ENCODE measurements at regions not wholly inside any gene's neighbourhood (a gene's known extent, or its start where the extent isn't known, plus 50 kb on each side); places are given as distances from the start of the nearest gene placed in this dataset.

DNA sequence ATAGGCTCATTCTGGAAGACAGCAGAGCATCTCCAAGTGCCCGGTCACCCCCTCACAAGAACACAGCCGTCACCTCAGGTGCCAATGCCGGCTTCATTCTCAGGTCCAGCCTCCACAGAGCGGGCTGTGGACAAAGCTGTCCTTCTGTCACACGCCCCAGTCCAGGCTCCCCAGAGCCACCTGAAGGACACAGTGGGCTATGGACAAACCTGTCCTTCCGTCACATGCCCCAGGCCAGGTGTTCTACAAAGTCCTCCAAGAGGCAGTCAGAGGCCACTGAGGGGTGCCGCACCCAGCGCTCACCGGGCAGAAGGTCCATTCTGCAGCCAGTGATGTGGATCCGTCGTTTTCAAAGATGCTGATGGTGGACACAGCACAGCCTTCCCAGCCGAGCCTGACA, 173.2 kb upstream of the PPP2R2D start:
- Mint-ChIP-seq H3K27ac (ENCODE audit: unreplicated experiment) (no peak overlapping the region), H3K36me3 (ENCODE audit: insufficient read depth, unreplicated experiment) (no peaks in the 10 kb centered on the region), H3K4me1 (ENCODE audit: low read depth, unreplicated experiment) (peaks cover 24% of the 10 kb centered on the region), H3K27me3 (ENCODE audit: unreplicated experiment) (no peaks in the 10 kb centered on the region), H3K4me3 (ENCODE audit: low read depth, unreplicated experiment) (no peak overlapping the region), H3K9me3 (ENCODE audit: low read depth, unreplicated experiment) (no peaks in the 10 kb centered on the region)
- TF ChIP-seq, protein P1, sequence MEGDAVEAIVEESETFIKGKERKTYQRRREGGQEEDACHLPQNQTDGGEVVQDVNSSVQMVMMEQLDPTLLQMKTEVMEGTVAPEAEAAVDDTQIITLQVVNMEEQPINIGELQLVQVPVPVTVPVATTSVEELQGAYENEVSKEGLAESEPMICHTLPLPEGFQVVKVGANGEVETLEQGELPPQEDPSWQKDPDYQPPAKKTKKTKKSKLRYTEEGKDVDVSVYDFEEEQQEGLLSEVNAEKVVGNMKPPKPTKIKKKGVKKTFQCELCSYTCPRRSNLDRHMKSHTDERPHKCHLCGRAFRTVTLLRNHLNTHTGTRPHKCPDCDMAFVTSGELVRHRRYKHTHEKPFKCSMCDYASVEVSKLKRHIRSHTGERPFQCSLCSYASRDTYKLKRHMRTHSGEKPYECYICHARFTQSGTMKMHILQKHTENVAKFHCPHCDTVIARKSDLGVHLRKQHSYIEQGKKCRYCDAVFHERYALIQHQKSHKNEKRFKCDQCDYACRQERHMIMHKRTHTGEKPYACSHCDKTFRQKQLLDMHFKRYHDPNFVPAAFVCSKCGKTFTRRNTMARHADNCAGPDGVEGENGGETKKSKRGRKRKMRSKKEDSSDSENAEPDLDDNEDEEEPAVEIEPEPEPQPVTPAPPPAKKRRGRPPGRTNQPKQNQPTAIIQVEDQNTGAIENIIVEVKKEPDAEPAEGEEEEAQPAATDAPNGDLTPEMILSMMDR (IDR thresholded peaks at IDR 0.05; ENCODE audit: unreplicated experiment): no peak
- BruUV-seq (replicated peaks): no TSS peak
- CTCF ChIA-PET: no interaction called here
- DNase-seq: no peak
- intact Hi-C loops (cut with micrococcal nuclease; ENCODE audit: unreplicated experiment): no loop called here

DNA sequence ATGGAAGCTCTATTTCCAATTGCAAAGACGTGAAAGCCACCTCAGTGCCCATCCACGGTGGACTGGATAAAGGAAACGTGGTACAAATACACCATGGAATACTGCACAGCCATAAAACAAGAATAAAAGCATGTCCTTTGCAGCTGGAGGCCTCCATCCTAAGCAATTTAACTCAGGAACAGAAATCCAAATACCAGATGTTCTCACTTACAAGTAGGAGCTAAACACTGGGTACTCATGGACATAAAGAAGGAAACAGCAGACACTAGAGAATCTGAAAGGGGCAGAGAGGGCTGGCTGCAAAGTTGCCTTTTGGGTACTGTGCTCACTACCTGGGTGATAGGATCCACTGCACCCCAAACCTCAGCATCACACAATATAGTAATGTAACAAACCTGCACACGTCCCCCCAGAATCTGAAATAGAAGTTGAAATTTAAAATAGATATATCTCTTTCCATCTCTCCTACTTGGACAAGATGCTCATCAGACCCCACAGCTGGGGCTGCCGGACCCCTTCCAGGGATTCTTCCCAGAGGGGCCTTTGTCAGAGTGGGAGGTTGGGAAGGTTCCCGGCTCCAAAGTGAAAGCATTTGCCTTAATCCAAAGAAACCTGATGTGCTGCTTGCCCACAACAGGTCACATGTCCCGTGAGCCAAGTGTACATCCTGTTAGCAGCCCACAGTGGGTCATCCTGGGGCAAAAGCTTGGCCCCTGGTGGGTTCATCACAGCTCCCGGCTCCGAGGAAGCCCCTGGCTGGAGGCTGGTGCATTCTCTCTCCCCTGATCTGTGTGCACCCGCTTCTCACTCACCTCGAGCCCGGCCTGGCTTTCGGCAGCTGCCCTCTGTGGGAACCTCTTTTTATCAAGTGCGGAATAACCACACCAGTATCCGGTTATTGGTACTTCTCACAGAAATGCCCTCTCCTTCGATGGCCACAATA, 172.3 kb upstream of the PPP2R2D start:
- CTCF ChIA-PET: no interaction called here
- H3K27me3 Mint-ChIP-seq (ENCODE audit: unreplicated experiment): no peaks in the 10 kb centered on the region
- no peaks in the 10 kb centered on the region for H3K36me3 Mint-ChIP-seq (ENCODE audit: insufficient read depth, unreplicated experiment)
- H3K4me1 Mint-ChIP-seq (ENCODE audit: low read depth, unreplicated experiment): peaks cover 30% of the 10 kb centered on the region
- no peak overlapping the region for H3K27ac Mint-ChIP-seq (ENCODE audit: unreplicated experiment)
- no peak for DNase-seq
- no peak overlapping the region for H3K4me3 Mint-ChIP-seq (ENCODE audit: low read depth, unreplicated experiment)
- no TSS peak for BruUV-seq (replicated peaks)
- TF ChIP-seq, protein P1 (IDR thresholded peaks at IDR 0.05; ENCODE audit: unreplicated experiment): no peak
- no peaks in the 10 kb centered on the region for H3K9me3 Mint-ChIP-seq (ENCODE audit: low read depth, unreplicated experiment)
- intact Hi-C loops (cut with micrococcal nuclease; ENCODE audit: unreplicated experiment): no loop called here

DNA sequence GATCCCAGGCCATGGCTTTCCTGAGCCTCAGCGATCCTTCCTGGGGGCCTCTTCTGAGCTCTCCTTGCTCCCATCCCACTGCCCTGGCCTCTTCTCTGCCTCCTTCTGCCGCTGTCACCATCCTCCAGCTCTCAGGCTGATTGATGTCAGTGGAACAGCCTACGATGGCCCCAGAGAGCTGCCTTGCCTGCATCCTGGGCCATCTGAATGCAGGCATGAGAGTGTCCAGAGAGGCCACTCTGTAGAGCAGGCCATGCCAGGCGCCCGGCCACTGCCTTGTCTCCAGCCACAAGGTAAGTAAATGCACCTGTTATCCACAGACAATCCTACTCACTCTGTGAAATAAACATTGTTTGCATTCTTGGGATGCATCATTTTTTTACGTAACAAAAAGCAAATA, 171.4 kb upstream of the PPP2R2D start:
- no peak overlapping the region for H3K27ac Mint-ChIP-seq (ENCODE audit: unreplicated experiment)

DNA sequence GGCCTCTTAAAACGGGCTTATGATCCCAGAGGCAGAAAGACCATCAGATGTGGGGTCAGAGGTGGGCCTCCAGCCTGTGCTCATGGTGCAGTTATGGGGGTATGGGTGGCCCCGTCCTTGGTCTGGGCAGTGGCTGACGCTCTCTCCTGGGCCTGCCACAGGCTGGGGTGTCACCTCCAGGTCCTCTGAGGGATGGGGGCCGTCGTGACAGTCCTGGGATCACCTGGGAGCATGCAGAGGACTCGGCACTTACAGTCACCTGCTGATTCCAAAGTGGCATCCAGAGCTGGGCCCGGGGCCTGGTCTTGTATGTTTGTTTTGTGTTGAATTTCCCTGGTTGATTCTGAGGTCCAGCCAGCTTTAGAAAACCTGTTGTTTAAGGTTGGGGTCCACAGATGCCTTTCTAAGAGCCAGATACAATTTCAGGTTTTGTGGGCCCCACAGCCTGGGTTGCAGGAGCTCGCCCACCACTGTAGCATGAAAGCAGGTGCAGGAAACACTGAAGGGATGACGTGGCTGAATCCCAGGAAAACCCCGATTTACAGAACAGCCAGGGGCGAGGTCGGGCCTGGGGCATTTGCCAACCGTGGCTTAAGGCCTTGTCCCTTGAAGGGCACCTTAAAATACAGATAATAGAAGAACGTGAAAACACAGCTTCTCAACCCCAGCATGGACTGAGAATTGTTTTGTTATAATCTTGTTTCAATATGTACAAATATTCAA, 170.7 kb upstream of the PPP2R2D start:
- Mint-ChIP-seq H3K27ac (ENCODE audit: unreplicated experiment) (no peak overlapping the region), H3K36me3 (ENCODE audit: insufficient read depth, unreplicated experiment) (no peaks in the 10 kb centered on the region), H3K4me3 (ENCODE audit: low read depth, unreplicated experiment) (no peak overlapping the region), H3K4me1 (ENCODE audit: low read depth, unreplicated experiment) (peaks cover 30% of the 10 kb centered on the region), H3K9me3 (ENCODE audit: low read depth, unreplicated experiment) (no peaks in the 10 kb centered on the region), H3K27me3 (ENCODE audit: unreplicated experiment) (no peaks in the 10 kb centered on the region)
- no TSS peak for BruUV-seq (replicated peaks)
- CTCF ChIA-PET: no interaction called here
- no peak for DNase-seq
- intact Hi-C loops (cut with micrococcal nuclease; ENCODE audit: unreplicated experiment): no loop called here
- TF ChIP-seq, protein P1 (IDR thresholded peaks at IDR 0.05; ENCODE audit: unreplicated experiment): no peak

More for the DNA sequence above, 171.4 kb upstream of the PPP2R2D start:
- Mint-ChIP-seq H3K9me3 (ENCODE audit: low read depth, unreplicated experiment) (no peaks in the 10 kb centered on the region), H3K27me3 (ENCODE audit: unreplicated experiment) (no peaks in the 10 kb centered on the region), H3K36me3 (ENCODE audit: insufficient read depth, unreplicated experiment) (no peaks in the 10 kb centered on the region), H3K4me1 (ENCODE audit: low read depth, unreplicated experiment) (peaks cover 30% of the 10 kb centered on the region), H3K4me3 (ENCODE audit: low read depth, unreplicated experiment) (no peak overlapping the region)
- DNase-seq: no peak
- CTCF ChIA-PET: no interaction called here
- TF ChIP-seq, protein P1 (IDR thresholded peaks at IDR 0.05; ENCODE audit: unreplicated experiment): no peak
- intact Hi-C loops (cut with micrococcal nuclease; ENCODE audit: unreplicated experiment): no loop called here
- BruUV-seq (replicated peaks): no TSS peak

Measured in Calu3 (cell line).